ENCODE measurements at regions not wholly inside any gene's neighbourhood (a gene's known extent, or its start where the extent isn't known, plus 50 kb on each side); places are given as distances from the start of the nearest gene placed in this dataset.

DNA sequence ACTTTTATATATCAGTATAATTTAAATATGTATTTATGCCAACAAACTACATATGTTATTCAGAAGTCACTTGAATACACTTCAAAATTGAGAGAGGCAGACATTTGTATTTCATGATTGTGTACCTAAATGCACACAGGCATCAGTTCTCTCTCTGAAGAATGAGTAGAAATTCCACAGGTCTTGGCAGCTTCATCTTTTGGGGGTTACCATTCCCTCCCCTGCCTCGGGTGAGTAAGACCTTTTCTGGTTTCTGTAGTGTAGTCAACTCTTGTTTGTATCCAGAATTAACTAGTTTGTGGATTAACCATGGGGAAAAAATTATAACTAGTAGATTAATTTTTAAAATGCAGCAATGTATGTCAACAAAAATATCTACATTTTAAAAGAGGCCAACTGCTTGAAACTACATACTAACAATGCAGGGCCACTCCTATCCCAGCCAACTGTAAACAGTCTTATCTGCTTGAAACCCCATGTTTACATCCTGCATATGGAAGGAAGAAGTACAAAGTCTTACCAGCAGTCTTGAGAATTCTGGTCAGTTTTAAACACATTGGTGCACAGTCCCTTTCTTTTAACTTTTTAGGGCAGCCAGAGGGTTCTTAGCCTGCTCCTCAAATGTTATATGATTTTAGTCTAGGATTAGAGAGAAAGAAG lies 339.6 kb upstream of the KIF2A start:
- intact Hi-C loops (cut with DNase I; ENCODE audit: low total_unique reads): no loop called here

DNA sequence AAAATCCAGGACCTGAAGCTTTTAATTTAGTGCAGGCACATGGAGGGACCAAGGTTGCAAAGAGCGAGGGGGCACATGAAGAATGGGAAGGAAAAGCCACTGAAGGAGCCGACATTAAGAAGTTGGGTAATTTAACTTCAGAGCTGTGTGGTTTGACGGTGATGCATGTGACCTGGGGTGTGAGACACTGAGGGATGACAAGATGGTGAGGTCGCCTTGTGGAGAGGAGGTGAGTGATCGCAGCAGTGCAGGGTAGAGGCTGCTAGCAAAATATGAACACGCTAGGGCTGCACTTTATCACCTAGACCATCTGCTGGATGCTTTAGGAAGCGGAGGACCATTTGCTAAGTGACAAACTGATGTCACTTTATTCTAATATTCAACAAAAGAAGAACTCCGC lies 339.0 kb upstream of the KIF2A start:
- intact Hi-C loops (cut with DNase I; ENCODE audit: low total_unique reads): no loop called here
- Histone ChIP-seq H3K27ac (no peak overlapping the region), H3K4me3 (no peak overlapping the region), H3K4me1 (no peaks in the 10 kb centered on the region), H3K9me3 (no peaks in the 10 kb centered on the region), H3K36me3 (ENCODE audit: low read depth, missing control alignments) (no peaks in the 10 kb centered on the region), H3K27me3 (no peaks in the 10 kb centered on the region)
- no peak for DNase-seq
- no peak for TF ChIP-seq POLR2A (IDR thresholded peaks at IDR 0.05)
- TF ChIP-seq, protein P1, sequence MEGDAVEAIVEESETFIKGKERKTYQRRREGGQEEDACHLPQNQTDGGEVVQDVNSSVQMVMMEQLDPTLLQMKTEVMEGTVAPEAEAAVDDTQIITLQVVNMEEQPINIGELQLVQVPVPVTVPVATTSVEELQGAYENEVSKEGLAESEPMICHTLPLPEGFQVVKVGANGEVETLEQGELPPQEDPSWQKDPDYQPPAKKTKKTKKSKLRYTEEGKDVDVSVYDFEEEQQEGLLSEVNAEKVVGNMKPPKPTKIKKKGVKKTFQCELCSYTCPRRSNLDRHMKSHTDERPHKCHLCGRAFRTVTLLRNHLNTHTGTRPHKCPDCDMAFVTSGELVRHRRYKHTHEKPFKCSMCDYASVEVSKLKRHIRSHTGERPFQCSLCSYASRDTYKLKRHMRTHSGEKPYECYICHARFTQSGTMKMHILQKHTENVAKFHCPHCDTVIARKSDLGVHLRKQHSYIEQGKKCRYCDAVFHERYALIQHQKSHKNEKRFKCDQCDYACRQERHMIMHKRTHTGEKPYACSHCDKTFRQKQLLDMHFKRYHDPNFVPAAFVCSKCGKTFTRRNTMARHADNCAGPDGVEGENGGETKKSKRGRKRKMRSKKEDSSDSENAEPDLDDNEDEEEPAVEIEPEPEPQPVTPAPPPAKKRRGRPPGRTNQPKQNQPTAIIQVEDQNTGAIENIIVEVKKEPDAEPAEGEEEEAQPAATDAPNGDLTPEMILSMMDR (IDR thresholded peaks at IDR 0.05): no peak
- 71 to 77% methylated on average over 8 of the region's 8 CpGs for WGBS, 2 donors

More for the DNA sequence above, 339.6 kb upstream of the KIF2A start:
- Histone ChIP-seq H3K4me3 (no peak overlapping the region), H3K36me3 (ENCODE audit: low read depth, missing control alignments) (no peaks in the 10 kb centered on the region), H3K9me3 (no peaks in the 10 kb centered on the region), H3K4me1 (no peaks in the 10 kb centered on the region), H3K27me3 (no peaks in the 10 kb centered on the region), H3K27ac (no peak overlapping the region)
- DNase-seq: no peak
- no peak for TF ChIP-seq POLR2A (IDR thresholded peaks at IDR 0.05)
- TF ChIP-seq, protein P1 (IDR thresholded peaks at IDR 0.05): no peak
- WGBS, 2 donors: 50 to 59% methylated on average over 1 of the region's 1 CpG

DNA sequence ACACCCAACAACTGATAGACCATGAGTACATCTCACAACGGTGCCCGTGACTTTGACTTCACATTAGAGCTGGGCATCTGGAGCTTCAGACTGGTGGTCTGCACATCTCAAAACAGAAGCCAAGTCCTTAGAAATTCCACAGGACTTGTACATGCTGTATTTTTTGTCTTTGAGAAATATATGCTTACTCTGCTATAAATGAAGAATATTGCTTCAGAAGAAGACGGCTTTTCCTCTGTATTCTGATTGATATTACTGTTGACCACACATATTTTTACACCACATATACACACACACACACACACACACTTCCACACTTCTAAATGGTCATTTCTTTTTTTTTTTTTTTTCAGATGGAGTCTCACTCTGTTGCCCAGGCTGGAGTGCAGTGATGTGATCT lies 338.3 kb upstream of the KIF2A start:
- H3K27me3 ChIP-seq: no peaks in the 10 kb centered on the region
- H3K36me3 ChIP-seq (ENCODE audit: low read depth, missing control alignments): no peaks in the 10 kb centered on the region
- H3K27ac ChIP-seq: no peak overlapping the region
- TF ChIP-seq, protein P1 (IDR thresholded peaks at IDR 0.05): no peak
- TF ChIP-seq POLR2A (IDR thresholded peaks at IDR 0.05): no peak
- H3K4me3 ChIP-seq: no peak overlapping the region
- intact Hi-C loops (cut with DNase I; ENCODE audit: low total_unique reads): no loop called here
- no peaks in the 10 kb centered on the region for H3K4me1 ChIP-seq
- no peaks in the 10 kb centered on the region for H3K9me3 ChIP-seq
- WGBS, 2 donors: 93 to 95% methylated on average over 3 of the region's 3 CpGs
- no peak for DNase-seq

DNA sequence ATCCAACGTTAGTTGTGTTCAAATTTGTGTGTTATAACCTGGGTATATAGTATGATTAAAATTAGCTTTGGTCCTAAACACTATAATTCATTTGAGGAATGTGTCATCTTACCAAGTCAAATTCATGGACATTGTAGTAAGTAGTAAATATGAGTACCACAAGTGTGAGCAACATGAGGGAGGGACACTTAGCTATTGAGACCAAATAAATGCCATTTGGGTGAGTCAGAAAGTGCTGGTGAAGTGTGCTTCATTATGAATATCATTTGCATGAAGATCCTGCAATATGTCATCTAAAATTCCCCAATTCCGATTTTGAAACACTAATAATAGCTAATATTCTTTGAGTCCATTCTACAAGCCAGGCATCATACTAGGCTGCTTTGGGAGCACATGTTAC lies 336.7 kb upstream of the KIF2A start:
- no peaks in the 10 kb centered on the region for H3K36me3 ChIP-seq (ENCODE audit: low read depth, missing control alignments)
- H3K27me3 ChIP-seq: no peaks in the 10 kb centered on the region
- no peak overlapping the region for H3K27ac ChIP-seq
- H3K4me1 ChIP-seq: no peaks in the 10 kb centered on the region
- H3K9me3 ChIP-seq: no peaks in the 10 kb centered on the region
- intact Hi-C loops (cut with DNase I; ENCODE audit: low total_unique reads): no loop called here
- no peak for DNase-seq
- WGBS, 2 donors: 68 to 75% methylated on average over 2 of the region's 2 CpGs
- TF ChIP-seq, protein P1 (IDR thresholded peaks at IDR 0.05): no peak
- TF ChIP-seq POLR2A (IDR thresholded peaks at IDR 0.05): no peak
- H3K4me3 ChIP-seq: no peak overlapping the region

DNA sequence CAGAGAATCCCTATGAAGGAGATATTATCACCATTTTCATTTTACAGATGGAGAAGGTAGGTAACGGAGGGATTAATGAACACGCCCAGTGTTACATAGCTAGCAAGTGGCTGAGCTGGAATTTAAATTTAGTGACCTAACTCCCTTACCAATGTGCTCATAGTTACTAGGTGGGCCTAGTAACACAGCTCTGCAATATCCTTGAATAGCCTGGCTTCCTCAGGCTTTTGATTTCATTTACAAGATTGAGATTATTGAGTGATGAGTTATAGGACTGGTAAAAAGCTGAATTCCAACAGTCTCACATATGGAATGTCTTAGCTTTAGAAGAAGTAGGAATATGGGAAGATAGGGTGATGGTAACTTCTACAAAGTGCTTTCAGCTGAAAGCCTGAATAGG lies 336.3 kb upstream of the KIF2A start:
- 95% methylated on average over 2 of the region's 2 CpGs for WGBS, 2 donors
- no peak for DNase-seq
- no peaks in the 10 kb centered on the region for H3K27me3 ChIP-seq
- no peaks in the 10 kb centered on the region for H3K9me3 ChIP-seq
- intact Hi-C loops (cut with DNase I; ENCODE audit: low total_unique reads): no loop called here
- H3K27ac ChIP-seq: no peak overlapping the region
- no peaks in the 10 kb centered on the region for H3K4me1 ChIP-seq
- H3K36me3 ChIP-seq (ENCODE audit: low read depth, missing control alignments): no peaks in the 10 kb centered on the region
- H3K4me3 ChIP-seq: no peak overlapping the region
- TF ChIP-seq POLR2A (IDR thresholded peaks at IDR 0.05): no peak
- TF ChIP-seq, protein P1 (IDR thresholded peaks at IDR 0.05): no peak

All from testis (tissue), 2 donors.